ENCODE measurements at regions not wholly inside any gene's neighbourhood (a gene's known extent, or its start where the extent isn't known, plus 50 kb on each side); places are given as distances from the start of the nearest gene placed in this dataset.

- Histone ChIP-seq H3K27ac (ENCODE audit: low read length in 2 of 2) (no peak overlapping the region), H4K20me1 (ENCODE audit: control insufficient read depth, insufficient read depth, low read length, poor library complexity, severe bottlenecking) (no peaks in the 10 kb centered on the region), H3K27me3 (replicated peaks in 1 of 4; ENCODE audit: control extremely low read depth in 1 of 4, control insufficient read depth in 3 of 4, insufficient read depth in 4 of 4, low read length in 3 of 4) (no peaks in the 10 kb centered on the region), H2AFZ (ENCODE audit: insufficient read depth, low read depth, low read length, poor library complexity, severe bottlenecking) (no peak overlapping the region), H3K9ac (ENCODE audit: low read length) (no peak overlapping the region), H3K9me3 (ENCODE audit: control extremely low read depth in 1 of 3, control insufficient read depth in 2 of 3, insufficient read depth in 1 of 3, low read length in 2 of 3) (peaks cover 0 to 1% (median 0%) of the 10 kb centered on the region in 3 donors), H3K4me1 (ENCODE audit: control insufficient read depth in 2 of 2, insufficient read depth in 2 of 2, low read length in 2 of 2) (no peaks in the 10 kb centered on the region), H3K4me3 (ENCODE audit: control extremely low read depth in 1 of 5, extremely low read depth in 1 of 5, insufficient read depth in 1 of 5, low read depth in 2 of 5, low read length in 4 of 5) (no peak overlapping the region), H3K79me2 (ENCODE audit: control insufficient read depth, insufficient read depth, low read length) (no peaks in the 10 kb centered on the region), H3K36me3 (replicated peaks in 1 of 2; ENCODE audit: control extremely low read depth in 1 of 2, control insufficient read depth in 1 of 2, extremely low read depth in 1 of 2, insufficient read depth in 2 of 2, low read length in 1 of 2) (no peaks in the 10 kb centered on the region), H3K4me2 (replicated peaks; ENCODE audit: low read depth, low read length, poor library complexity, severe bottlenecking) (no peak overlapping the region)
- Mint-ChIP-seq H3K27ac (no peak overlapping the region), H3K4me1 (no peaks in the 10 kb centered on the region), H3K4me3 (no peak overlapping the region), H3K9me3 (ENCODE audit: insufficient read depth) (no peaks in the 10 kb centered on the region), H3K27me3 (no peaks in the 10 kb centered on the region)
- ATAC-seq (ENCODE audit: low read depth) (no peak), DNase-seq (no peak)
- CTCF ChIA-PET = no interaction called here
- intact Hi-C loops (cut with micrococcal nuclease) = no loop called here
- POLR2A ChIA-PET = no interaction called here
- TF ChIP-seq, protein P1, sequence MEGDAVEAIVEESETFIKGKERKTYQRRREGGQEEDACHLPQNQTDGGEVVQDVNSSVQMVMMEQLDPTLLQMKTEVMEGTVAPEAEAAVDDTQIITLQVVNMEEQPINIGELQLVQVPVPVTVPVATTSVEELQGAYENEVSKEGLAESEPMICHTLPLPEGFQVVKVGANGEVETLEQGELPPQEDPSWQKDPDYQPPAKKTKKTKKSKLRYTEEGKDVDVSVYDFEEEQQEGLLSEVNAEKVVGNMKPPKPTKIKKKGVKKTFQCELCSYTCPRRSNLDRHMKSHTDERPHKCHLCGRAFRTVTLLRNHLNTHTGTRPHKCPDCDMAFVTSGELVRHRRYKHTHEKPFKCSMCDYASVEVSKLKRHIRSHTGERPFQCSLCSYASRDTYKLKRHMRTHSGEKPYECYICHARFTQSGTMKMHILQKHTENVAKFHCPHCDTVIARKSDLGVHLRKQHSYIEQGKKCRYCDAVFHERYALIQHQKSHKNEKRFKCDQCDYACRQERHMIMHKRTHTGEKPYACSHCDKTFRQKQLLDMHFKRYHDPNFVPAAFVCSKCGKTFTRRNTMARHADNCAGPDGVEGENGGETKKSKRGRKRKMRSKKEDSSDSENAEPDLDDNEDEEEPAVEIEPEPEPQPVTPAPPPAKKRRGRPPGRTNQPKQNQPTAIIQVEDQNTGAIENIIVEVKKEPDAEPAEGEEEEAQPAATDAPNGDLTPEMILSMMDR (IDR thresholded peaks at IDR 0.05) = no peak
- TF ChIP-seq EZH2 (IDR thresholded peaks at IDR 0.05; ENCODE audit: borderline replicate concordance, insufficient read depth, low read depth, low read length, poor library complexity, severe bottlenecking) = no peak
- 66% methylated on average over 2 of the region's 3 CpGs for WGBS (ENCODE audit: insufficient coverage)
Measured at GRCh38 chr3:62942227-62942626, 67.0 kb upstream of the CADPS start.

GRCh38 chr3:62942764-62943163 is 67.5 kb upstream of the CADPS start:
- Histone ChIP-seq H3K9ac (ENCODE audit: low read length) (no peak overlapping the region), H3K27me3 (replicated peaks in 1 of 4; ENCODE audit: control extremely low read depth in 1 of 4, control insufficient read depth in 3 of 4, insufficient read depth in 4 of 4, low read length in 3 of 4) (no peaks in the 10 kb centered on the region), H3K27ac (ENCODE audit: low read length in 2 of 2) (no peak overlapping the region), H3K4me2 (replicated peaks; ENCODE audit: low read depth, low read length, poor library complexity, severe bottlenecking) (no peak overlapping the region), H4K20me1 (ENCODE audit: control insufficient read depth, insufficient read depth, low read length, poor library complexity, severe bottlenecking) (no peaks in the 10 kb centered on the region), H3K79me2 (ENCODE audit: control insufficient read depth, insufficient read depth, low read length) (no peaks in the 10 kb centered on the region), H3K36me3 (replicated peaks in 1 of 2; ENCODE audit: control extremely low read depth in 1 of 2, control insufficient read depth in 1 of 2, extremely low read depth in 1 of 2, insufficient read depth in 2 of 2, low read length in 1 of 2) (no peaks in the 10 kb centered on the region), H2AFZ (ENCODE audit: insufficient read depth, low read depth, low read length, poor library complexity, severe bottlenecking) (no peak overlapping the region), H3K9me3 (ENCODE audit: control extremely low read depth in 1 of 3, control insufficient read depth in 2 of 3, insufficient read depth in 1 of 3, low read length in 2 of 3) (peaks cover 0 to 1% (median 0%) of the 10 kb centered on the region in 3 donors), H3K4me1 (ENCODE audit: control insufficient read depth in 2 of 2, insufficient read depth in 2 of 2, low read length in 2 of 2) (no peaks in the 10 kb centered on the region), H3K4me3 (ENCODE audit: control extremely low read depth in 1 of 5, extremely low read depth in 1 of 5, insufficient read depth in 1 of 5, low read depth in 2 of 5, low read length in 4 of 5) (no peak overlapping the region)
- Mint-ChIP-seq H3K27me3 (no peaks in the 10 kb centered on the region), H3K4me3 (no peak overlapping the region), H3K27ac (no peak overlapping the region), H3K4me1 (no peaks in the 10 kb centered on the region), H3K9me3 (ENCODE audit: insufficient read depth) (no peaks in the 10 kb centered on the region)
- POLR2A ChIA-PET = no interaction called here
- TF ChIP-seq, protein P1 (IDR thresholded peaks at IDR 0.05) = no peak
- no peak for TF ChIP-seq EZH2 (IDR thresholded peaks at IDR 0.05; ENCODE audit: borderline replicate concordance, insufficient read depth, low read depth, low read length, poor library complexity, severe bottlenecking)
- ATAC-seq (ENCODE audit: low read depth) (no peak), DNase-seq (no peak)
- intact Hi-C loops (cut with micrococcal nuclease) = no loop called here
- CTCF ChIA-PET = no interaction called here
